Ectodermal cell (in vitro differentiated cells): ENCODE measurements at regions not wholly inside any gene's neighbourhood (a gene's known extent, or its start where the extent isn't known, plus 50 kb on each side); places are given as distances from the start of the nearest gene placed in this dataset.

ENCODE experiments used
- H3K27ac ChIP-seq: 2 replicates; pipeline ENCODE4 v1.7.0; 2013; ENCODE audit warnings: mild to moderate bottlenecking, low read depth, low read length; ENCODE audit not compliant: insufficient read depth, poor library complexity, severe bottlenecking
- H3K27me3 ChIP-seq: 2 replicates; pipeline ENCODE4 v1.7.0; 2013; ENCODE audit warnings: mild to moderate bottlenecking, low read length; ENCODE audit not compliant: insufficient read depth, control insufficient read depth, poor library complexity, severe bottlenecking
- H3K36me3 ChIP-seq: one replicate; pipeline ENCODE4 v1.7.0; 2013; ENCODE audit warnings: low read length; ENCODE audit not compliant: control insufficient read depth, insufficient read depth
- H3K4me1 ChIP-seq: one replicate; pipeline ENCODE4 v1.7.0; 2013; ENCODE audit warnings: low read length; ENCODE audit not compliant: control insufficient read depth, insufficient read depth
- H3K4me3 ChIP-seq: 2 replicates; pipeline ENCODE4 v1.7.0; 2013; ENCODE audit warnings: low read depth, low read length, control low read depth; ENCODE audit not compliant: insufficient read depth
- H3K9me3 ChIP-seq: 2 replicates; pipeline ENCODE4 v1.7.0; 2013; ENCODE audit warnings: mild to moderate bottlenecking, low read length, moderate library complexity; ENCODE audit not compliant: control insufficient read depth
- WGBS, 2 experiments: methylation state at CpG; one replicate each; pipeline ENCODE4 v1.1.7; 2013; ENCODE audit warnings: missing lambda C conversion rate in 2 of 2; 5-methylcytosine and 5-hydroxymethylcytosine counted together

GRCh38 chr4:167415461-167415860 lies 181.2 kb upstream of the SPOCK3 start:
- Histone ChIP-seq H3K36me3 (no peaks in the 10 kb centered on the region), H3K27me3 (no peaks in the 10 kb centered on the region), H3K4me1 (no peaks in the 10 kb centered on the region), H3K9me3 (no peaks in the 10 kb centered on the region), H3K27ac (no peak overlapping the region), H3K4me3 (no peak overlapping the region)
- 97 to 99% methylated on average over 4 of the region's 4 CpGs for WGBS, 2 experiments

- H3K4me1 ChIP-seq: peaks cover 5% of the 10 kb centered on the region
- no peaks in the 10 kb centered on the region for H3K36me3 ChIP-seq
- H3K9me3 ChIP-seq: no peaks in the 10 kb centered on the region
- H3K4me3 ChIP-seq: no peak overlapping the region
- H3K27me3 ChIP-seq: no peaks in the 10 kb centered on the region
- no peak overlapping the region for H3K27ac ChIP-seq
- 89 to 93% methylated on average over 3 of the region's 3 CpGs for WGBS, 2 experiments
Observed at GRCh38 chr4:167419468-167420140, 185.3 kb upstream of the SPOCK3 start.

GRCh38 chr4:167421201-167421600 lies 186.9 kb upstream of the SPOCK3 start:
- Histone ChIP-seq H3K27ac (no peak overlapping the region), H3K36me3 (no peaks in the 10 kb centered on the region), H3K27me3 (no peaks in the 10 kb centered on the region), H3K9me3 (no peaks in the 10 kb centered on the region), H3K4me3 (no peak overlapping the region), H3K4me1 (peaks cover 5% of the 10 kb centered on the region)
- 96 to 100% methylated on average over 1 of the region's 1 CpG for WGBS, 2 experiments

GRCh38 chr4:167424341-167425256 lies 190.3 kb upstream of the SPOCK3 start:
- 82 to 85% methylated on average over 7 of the region's 7 CpGs for WGBS, 2 experiments
- H3K4me3 ChIP-seq: no peak overlapping the region

GRCh38 chr4:167428156-167428555 lies 193.9 kb upstream of the SPOCK3 start:
- Histone ChIP-seq H3K27me3 (no peaks in the 10 kb centered on the region), H3K4me1 (no peaks in the 10 kb centered on the region), H3K4me3 (no peak overlapping the region), H3K36me3 (no peaks in the 10 kb centered on the region), H3K27ac (no peak overlapping the region), H3K9me3 (peaks cover 2% of the 10 kb centered on the region)
- WGBS, 2 experiments: 91 to 93% methylated on average over 4 to 5 of the region's 5 CpGs

More at GRCh38 chr4:167424341-167425256, 190.3 kb upstream of the SPOCK3 start:
- H3K4me1 ChIP-seq: peaks cover 5% of the 10 kb centered on the region
- no peaks in the 10 kb centered on the region for H3K27me3 ChIP-seq
- H3K36me3 ChIP-seq: no peaks in the 10 kb centered on the region
- H3K9me3 ChIP-seq: no peaks in the 10 kb centered on the region
- H3K27ac ChIP-seq: no peak overlapping the region

GRCh38 chr4:167431371-167431770 lies 197.1 kb upstream of the SPOCK3 start:
- no peaks in the 10 kb centered on the region for H3K27me3 ChIP-seq
- no peak overlapping the region for H3K27ac ChIP-seq
- 92 to 93% methylated on average over 2 to 3 of the region's 3 CpGs for WGBS, 2 experiments
- no peaks in the 10 kb centered on the region for H3K36me3 ChIP-seq
- H3K4me3 ChIP-seq: no peak overlapping the region
- peaks cover 2% of the 10 kb centered on the region for H3K9me3 ChIP-seq
- no peaks in the 10 kb centered on the region for H3K4me1 ChIP-seq

- no peaks in the 10 kb centered on the region for H3K4me1 ChIP-seq
- peaks cover 2% of the 10 kb centered on the region for H3K9me3 ChIP-seq
- 80% methylated on average over 1 of the region's 3 CpGs; no CpG with 5 or more reads in 1 of the 2 experiments for WGBS, 2 experiments
- no peaks in the 10 kb centered on the region for H3K27me3 ChIP-seq
- H3K36me3 ChIP-seq: no peaks in the 10 kb centered on the region
- no peak overlapping the region for H3K27ac ChIP-seq
- H3K4me3 ChIP-seq: no peak overlapping the region
Observed at GRCh38 chr4:167435786-167436185, 201.5 kb upstream of the SPOCK3 start.

- no peaks in the 10 kb centered on the region for H3K4me1 ChIP-seq
- H3K4me3 ChIP-seq: no peak overlapping the region
- 96 to 100% methylated on average over 2 of the region's 2 CpGs for WGBS, 2 experiments
- no peaks in the 10 kb centered on the region for H3K9me3 ChIP-seq
- no peak overlapping the region for H3K27ac ChIP-seq
- no peaks in the 10 kb centered on the region for H3K36me3 ChIP-seq
- H3K27me3 ChIP-seq: no peaks in the 10 kb centered on the region
Observed at GRCh38 chr4:167443841-167444240, 209.5 kb upstream of the SPOCK3 start.

GRCh38 chr4:167452922-167453430 lies 218.7 kb upstream of the SPOCK3 start:
- 93 to 95% methylated on average over 2 to 3 of the region's 3 CpGs for WGBS, 2 experiments
- Histone ChIP-seq H3K4me1 (no peaks in the 10 kb centered on the region), H3K36me3 (no peaks in the 10 kb centered on the region), H3K9me3 (no peaks in the 10 kb centered on the region), H3K27ac (no peak overlapping the region), H3K4me3 (no peak overlapping the region), H3K27me3 (no peaks in the 10 kb centered on the region)

- Histone ChIP-seq H3K36me3 (no peaks in the 10 kb centered on the region), H3K9me3 (no peaks in the 10 kb centered on the region), H3K27ac (no peak overlapping the region), H3K4me1 (no peaks in the 10 kb centered on the region), H3K4me3 (no peak overlapping the region), H3K27me3 (no peaks in the 10 kb centered on the region)
- WGBS, 2 experiments: 99 to 100% methylated on average over 1 to 8 of the region's 9 CpGs
Observed at GRCh38 chr4:167456619-167457018, 222.3 kb upstream of the SPOCK3 start.
